ENCODE measurements at regions not wholly inside any gene's neighbourhood (a gene's known extent, or its start where the extent isn't known, plus 50 kb on each side); places are given as distances from the start of the nearest gene placed in this dataset.

DNA sequence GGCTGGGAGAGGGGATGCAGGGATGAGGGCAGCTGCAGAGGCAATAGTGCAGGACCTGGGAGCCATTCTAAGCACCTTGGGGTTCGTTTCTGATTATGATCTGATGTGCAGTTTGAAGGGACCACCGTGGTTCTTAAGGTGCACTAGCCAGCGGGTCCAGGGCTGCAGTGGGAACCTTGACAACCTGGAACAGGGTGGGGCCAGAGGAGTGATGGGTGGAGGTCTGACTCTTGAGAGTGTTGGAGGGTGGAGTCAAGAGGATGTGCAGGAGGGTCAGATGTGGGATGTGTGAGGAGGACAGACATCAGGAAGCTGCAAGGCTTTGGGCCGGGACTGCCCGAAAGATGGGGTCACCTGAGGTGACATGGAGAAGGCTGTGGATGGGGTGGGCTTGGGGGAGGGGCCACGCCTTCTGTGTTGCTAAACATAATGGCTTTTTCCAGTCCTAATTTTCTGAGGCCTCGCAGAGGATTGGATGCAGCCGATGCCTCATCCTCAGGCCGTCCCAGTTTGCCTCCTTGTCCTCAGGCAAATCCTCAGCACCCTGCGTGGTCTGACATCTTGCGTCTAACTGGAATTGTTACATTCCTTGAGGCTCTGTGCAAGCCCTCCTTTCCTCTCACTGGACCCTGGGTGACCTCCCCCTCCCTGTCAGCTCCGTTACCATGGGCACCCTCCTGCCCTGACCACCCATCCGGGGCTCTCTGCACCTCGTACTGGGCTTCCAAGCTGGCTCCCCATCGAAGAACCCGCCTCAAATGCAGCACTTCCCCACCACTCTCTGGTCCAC, 61.4 kb upstream of the TRPM1 start:
- TF ChIP-seq, protein P1, sequence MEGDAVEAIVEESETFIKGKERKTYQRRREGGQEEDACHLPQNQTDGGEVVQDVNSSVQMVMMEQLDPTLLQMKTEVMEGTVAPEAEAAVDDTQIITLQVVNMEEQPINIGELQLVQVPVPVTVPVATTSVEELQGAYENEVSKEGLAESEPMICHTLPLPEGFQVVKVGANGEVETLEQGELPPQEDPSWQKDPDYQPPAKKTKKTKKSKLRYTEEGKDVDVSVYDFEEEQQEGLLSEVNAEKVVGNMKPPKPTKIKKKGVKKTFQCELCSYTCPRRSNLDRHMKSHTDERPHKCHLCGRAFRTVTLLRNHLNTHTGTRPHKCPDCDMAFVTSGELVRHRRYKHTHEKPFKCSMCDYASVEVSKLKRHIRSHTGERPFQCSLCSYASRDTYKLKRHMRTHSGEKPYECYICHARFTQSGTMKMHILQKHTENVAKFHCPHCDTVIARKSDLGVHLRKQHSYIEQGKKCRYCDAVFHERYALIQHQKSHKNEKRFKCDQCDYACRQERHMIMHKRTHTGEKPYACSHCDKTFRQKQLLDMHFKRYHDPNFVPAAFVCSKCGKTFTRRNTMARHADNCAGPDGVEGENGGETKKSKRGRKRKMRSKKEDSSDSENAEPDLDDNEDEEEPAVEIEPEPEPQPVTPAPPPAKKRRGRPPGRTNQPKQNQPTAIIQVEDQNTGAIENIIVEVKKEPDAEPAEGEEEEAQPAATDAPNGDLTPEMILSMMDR (IDR thresholded peaks at IDR 0.05), result no peak
- TF ChIP-seq, protein P2, sequence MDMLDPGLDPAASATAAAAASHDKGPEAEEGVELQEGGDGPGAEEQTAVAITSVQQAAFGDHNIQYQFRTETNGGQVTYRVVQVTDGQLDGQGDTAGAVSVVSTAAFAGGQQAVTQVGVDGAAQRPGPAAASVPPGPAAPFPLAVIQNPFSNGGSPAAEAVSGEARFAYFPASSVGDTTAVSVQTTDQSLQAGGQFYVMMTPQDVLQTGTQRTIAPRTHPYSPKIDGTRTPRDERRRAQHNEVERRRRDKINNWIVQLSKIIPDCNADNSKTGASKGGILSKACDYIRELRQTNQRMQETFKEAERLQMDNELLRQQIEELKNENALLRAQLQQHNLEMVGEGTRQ (IDR thresholded peaks at IDR 0.05), result no peak
- TF ChIP-seq SREBF2 (IDR thresholded peaks at IDR 0.05) (no peak), ZNF302 (CRISPR knock-in tag; IDR thresholded peaks at IDR 0.05) (no peak)

Measured in A549 (cell line).